Activated naive CD8-positive, alpha-beta T cell treated with anti-CD3 and anti-CD28 coated beads for 36 hours (primary cell): ENCODE measurements at regions not wholly inside any gene's neighbourhood (a gene's known extent, or its start where the extent isn't known, plus 50 kb on each side); places are given as distances from the start of the nearest gene placed in this dataset.

Experiments
- DNase-seq: peaks from one replicate; pipeline ENCODE4 v3.0.0; 2021
- H3K27ac Mint-ChIP-seq: one replicate; pipeline ENCODE4 v1.8.0; 2022; ENCODE audit warnings: mild to moderate bottlenecking, moderate library complexity, mixed read lengths
- H3K27me3 Mint-ChIP-seq: one replicate; pipeline ENCODE4 v1.8.0; 2022; ENCODE audit warnings: mild to moderate bottlenecking, mixed read lengths
- H3K36me3 Mint-ChIP-seq: one replicate; pipeline ENCODE4 v1.8.0; 2021; ENCODE audit warnings: mild to moderate bottlenecking, mixed read lengths
- H3K4me1 Mint-ChIP-seq: one replicate; pipeline ENCODE4 v1.8.0; 2021; ENCODE audit warnings: mixed read lengths
- H3K4me3 Mint-ChIP-seq: one replicate; pipeline ENCODE4 v1.8.0; 2022; ENCODE audit warnings: mild to moderate bottlenecking, moderate library complexity, mixed read lengths
- H3K9me3 Mint-ChIP-seq: one replicate; pipeline ENCODE4 v1.8.0; 2022; ENCODE audit warnings: mixed read lengths

DNA sequence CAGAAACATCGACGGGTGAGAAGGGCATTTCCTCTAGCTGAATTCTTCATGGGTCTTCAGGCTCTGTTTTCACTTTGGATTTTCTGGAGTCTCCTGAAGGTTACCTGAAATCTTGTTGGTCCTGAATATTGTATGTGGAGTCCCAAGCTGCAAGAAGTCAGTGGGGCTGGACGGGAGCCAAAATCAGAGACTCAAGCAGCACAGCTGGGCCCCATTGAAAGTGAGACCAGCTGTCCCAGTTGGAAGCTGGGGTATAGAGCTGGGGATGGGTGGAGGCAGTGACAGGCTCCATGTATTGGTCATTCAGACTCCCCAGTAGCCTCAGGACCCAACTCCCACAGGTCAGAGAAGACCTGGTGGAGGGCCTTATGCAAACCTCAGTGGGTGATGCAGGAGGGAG, 111.3 kb upstream of the MLN start:
- no peak for DNase-seq
- no peak overlapping the region for H3K4me3 Mint-ChIP-seq
- H3K27ac Mint-ChIP-seq, result no peak overlapping the region
- no peaks in the 10 kb centered on the region for H3K27me3 Mint-ChIP-seq
- no peaks in the 10 kb centered on the region for H3K9me3 Mint-ChIP-seq
- peaks cover 22% of the 10 kb centered on the region for H3K4me1 Mint-ChIP-seq
- H3K36me3 Mint-ChIP-seq, result no peaks in the 10 kb centered on the region

GRCh38 chr6:33914645-33915044, 110.8 kb upstream of the MLN start:
- Mint-ChIP-seq H3K9me3 (no peaks in the 10 kb centered on the region), H3K4me3 (peak overlapping the region; percentile 12), H3K4me1 (peaks cover 22% of the 10 kb centered on the region), H3K36me3 (no peaks in the 10 kb centered on the region), H3K27me3 (no peaks in the 10 kb centered on the region), H3K27ac (peak overlapping the region; percentile 49)
- DNase-seq, result peak; percentile 43

- no peaks in the 10 kb centered on the region for H3K27me3 Mint-ChIP-seq
- no peak overlapping the region for H3K4me3 Mint-ChIP-seq
- H3K4me1 Mint-ChIP-seq, result peaks cover 30% of the 10 kb centered on the region
- DNase-seq, result no peak
- H3K27ac Mint-ChIP-seq, result no peak overlapping the region
- H3K36me3 Mint-ChIP-seq, result no peaks in the 10 kb centered on the region
- H3K9me3 Mint-ChIP-seq, result no peaks in the 10 kb centered on the region
These were observed 108.4 kb upstream of the MLN start for GRCh38 chr6:33912195-33912594.

- Mint-ChIP-seq H3K4me1 (peaks cover 37% of the 10 kb centered on the region), H3K27me3 (no peaks in the 10 kb centered on the region), H3K36me3 (no peaks in the 10 kb centered on the region), H3K27ac (no peak overlapping the region), H3K4me3 (no peak overlapping the region), H3K9me3 (no peaks in the 10 kb centered on the region)
- no peak for DNase-seq
These were observed 107.7 kb upstream of the MLN start for GRCh38 chr6:33911488-33911887.

DNA sequence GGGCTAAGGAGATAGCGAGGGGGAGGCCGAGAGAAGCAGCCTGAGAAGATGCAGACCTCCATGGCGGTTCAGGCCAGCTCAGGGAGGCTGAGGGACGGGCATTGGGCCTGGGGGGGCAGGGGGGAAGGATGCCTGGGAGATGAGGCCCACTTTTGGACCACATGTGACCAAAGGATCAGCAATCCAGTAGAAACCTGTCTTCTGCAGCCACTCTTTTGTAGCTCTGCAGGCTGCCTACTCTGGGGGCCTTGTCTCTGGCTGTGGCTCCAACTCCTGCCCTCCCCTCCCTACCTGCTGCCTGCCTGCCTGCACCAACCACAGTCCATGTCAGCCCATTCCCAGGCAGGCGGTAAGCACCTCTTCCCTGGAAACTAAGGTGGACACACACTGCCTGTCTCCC, 106.8 kb upstream of the MLN start:
- peaks cover 44% of the 10 kb centered on the region for H3K4me1 Mint-ChIP-seq
- no peak for DNase-seq

GRCh38 chr6:33909737-33910136, 105.9 kb upstream of the MLN start:
- Mint-ChIP-seq H3K36me3 (no peaks in the 10 kb centered on the region), H3K4me1 (peaks cover 46% of the 10 kb centered on the region), H3K9me3 (no peaks in the 10 kb centered on the region), H3K27me3 (no peaks in the 10 kb centered on the region), H3K27ac (no peak overlapping the region), H3K4me3 (no peak overlapping the region)
- no peak for DNase-seq

More for the DNA sequence above, 106.8 kb upstream of the MLN start:
- Mint-ChIP-seq H3K27ac (no peak overlapping the region), H3K4me3 (no peak overlapping the region), H3K36me3 (no peaks in the 10 kb centered on the region), H3K27me3 (no peaks in the 10 kb centered on the region), H3K9me3 (no peaks in the 10 kb centered on the region)

- Mint-ChIP-seq H3K4me1 (peaks cover 49% of the 10 kb centered on the region), H3K4me3 (no peak overlapping the region), H3K27me3 (no peaks in the 10 kb centered on the region), H3K36me3 (no peaks in the 10 kb centered on the region), H3K27ac (no peak overlapping the region), H3K9me3 (no peaks in the 10 kb centered on the region)
- no peak for DNase-seq
These were observed 104.2 kb upstream of the MLN start for GRCh38 chr6:33908025-33908424.

- Mint-ChIP-seq H3K4me1 (peaks cover 49% of the 10 kb centered on the region), H3K27ac (no peak overlapping the region), H3K9me3 (no peaks in the 10 kb centered on the region), H3K36me3 (no peaks in the 10 kb centered on the region), H3K4me3 (no peak overlapping the region), H3K27me3 (no peaks in the 10 kb centered on the region)
- no peak for DNase-seq
These were observed 103.4 kb upstream of the MLN start for GRCh38 chr6:33907227-33907626.

GRCh38 chr6:33906439-33906838, 102.6 kb upstream of the MLN start:
- Mint-ChIP-seq H3K27ac (no peak overlapping the region), H3K4me3 (no peak overlapping the region), H3K27me3 (no peaks in the 10 kb centered on the region), H3K9me3 (no peaks in the 10 kb centered on the region), H3K36me3 (no peaks in the 10 kb centered on the region), H3K4me1 (peaks cover 49% of the 10 kb centered on the region)
- no peak for DNase-seq

DNA sequence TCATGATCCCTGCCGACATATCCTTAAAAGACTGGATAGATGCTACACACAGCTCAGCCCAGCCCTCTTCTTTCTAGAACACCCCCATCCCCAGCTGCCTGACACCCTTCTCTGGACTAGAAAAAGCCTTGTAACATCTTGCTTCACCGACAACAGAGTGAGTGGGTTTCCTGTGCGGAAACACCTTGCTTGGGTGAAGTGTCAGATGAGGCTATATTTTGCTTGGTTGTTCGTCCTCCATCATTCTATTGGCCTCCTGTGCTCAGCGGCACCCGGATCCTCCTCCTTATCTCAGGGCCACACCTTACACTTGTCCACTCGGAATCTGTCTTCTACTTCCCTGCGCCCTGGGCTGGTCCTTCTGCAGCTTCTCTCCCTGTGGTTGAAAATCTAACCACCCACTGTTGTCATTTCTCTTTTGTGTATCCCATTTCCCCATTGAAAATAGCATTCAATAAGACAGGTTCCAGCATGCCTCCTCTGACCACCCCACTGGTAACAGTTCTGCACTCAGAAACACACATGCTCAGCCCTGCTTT, 101.3 kb upstream of the MLN start:
- H3K4me1 Mint-ChIP-seq, result peaks cover 49% of the 10 kb centered on the region
- no peaks in the 10 kb centered on the region for H3K9me3 Mint-ChIP-seq
- no peaks in the 10 kb centered on the region for H3K27me3 Mint-ChIP-seq
- peak; percentile 17 for DNase-seq
- peak overlapping the region; percentile 69 for H3K27ac Mint-ChIP-seq
- H3K36me3 Mint-ChIP-seq, result no peaks in the 10 kb centered on the region
- peak overlapping the region; percentile 15 for H3K4me3 Mint-ChIP-seq

- Mint-ChIP-seq H3K9me3 (no peaks in the 10 kb centered on the region), H3K27me3 (no peaks in the 10 kb centered on the region), H3K4me1 (peaks cover 49% of the 10 kb centered on the region), H3K36me3 (no peaks in the 10 kb centered on the region), H3K4me3 (peak overlapping the region; percentile 15), H3K27ac (peak overlapping the region; percentile 69)
- no peak for DNase-seq
These were observed 100.9 kb upstream of the MLN start for GRCh38 chr6:33904747-33905065.

DNA sequence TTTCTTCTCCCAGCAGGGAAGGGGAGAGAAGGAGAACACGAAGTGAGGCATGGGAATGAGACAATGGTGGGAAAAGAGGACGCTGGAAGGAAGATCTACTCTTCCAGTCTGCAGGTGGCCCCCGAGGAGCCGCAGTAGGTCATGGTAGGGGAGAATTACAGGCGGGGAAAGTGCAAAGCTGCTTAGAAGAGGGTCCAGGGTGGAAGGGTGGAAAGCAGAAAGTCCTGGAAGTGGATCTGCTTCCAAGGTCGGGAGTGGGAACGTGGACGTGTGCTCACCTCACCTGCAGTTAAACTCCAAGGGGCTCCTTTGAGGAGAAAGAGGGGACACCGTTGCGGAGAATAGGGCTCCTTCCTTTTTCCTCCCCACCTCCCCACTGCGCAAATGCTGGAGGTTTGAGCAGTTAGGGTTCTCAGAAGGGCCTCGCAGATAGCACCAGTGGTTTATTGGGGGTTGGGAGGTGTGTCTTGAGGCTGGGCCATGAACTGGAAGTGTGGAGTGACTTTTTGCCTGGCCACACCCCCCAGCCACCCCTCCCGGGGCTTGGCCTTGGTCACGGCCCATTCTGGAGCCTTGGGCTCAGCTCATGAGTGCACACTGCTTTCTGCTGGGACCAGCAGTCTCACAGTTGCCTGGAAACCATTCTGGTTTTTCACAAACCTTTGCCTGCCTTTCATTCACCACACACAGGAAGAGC, 100.4 kb upstream of the MLN start:
- Mint-ChIP-seq H3K4me1 (peaks cover 49% of the 10 kb centered on the region), H3K4me3 (peak overlapping the region; percentile 23), H3K36me3 (no peaks in the 10 kb centered on the region), H3K27me3 (no peaks in the 10 kb centered on the region), H3K9me3 (no peaks in the 10 kb centered on the region), H3K27ac (peak overlapping the region; percentile 69)
- DNase-seq, result peak; percentile 78

- H3K36me3 Mint-ChIP-seq, result no peaks in the 10 kb centered on the region
- no peak for DNase-seq
- H3K4me1 Mint-ChIP-seq, result peaks cover 48% of the 10 kb centered on the region
- H3K4me3 Mint-ChIP-seq, result no peak overlapping the region
- H3K27me3 Mint-ChIP-seq, result no peaks in the 10 kb centered on the region
- H3K27ac Mint-ChIP-seq, result no peak overlapping the region
- no peaks in the 10 kb centered on the region for H3K9me3 Mint-ChIP-seq
These were observed 99.8 kb upstream of the MLN start for GRCh38 chr6:33903579-33903978.

DNA sequence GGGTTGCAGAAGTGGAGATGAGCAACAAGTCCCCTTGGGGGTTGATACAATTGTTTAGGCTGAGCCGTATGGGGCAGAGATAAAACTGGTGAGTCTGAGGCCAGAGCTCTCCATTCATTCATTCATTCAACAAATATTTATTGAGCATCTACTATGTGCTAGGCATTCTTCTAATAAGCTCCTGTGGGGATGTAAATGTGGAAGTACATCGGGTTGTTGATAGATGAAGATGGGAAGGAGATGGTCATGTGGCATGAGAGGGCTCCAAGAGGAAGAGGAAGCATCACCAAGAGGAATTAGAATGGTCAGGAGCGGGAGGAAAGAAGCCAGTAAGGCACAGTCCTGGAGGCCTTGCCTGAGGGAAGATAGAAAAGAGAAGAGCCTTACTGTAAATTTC, 98.7 kb upstream of the MLN start:
- Mint-ChIP-seq H3K4me1 (peaks cover 47% of the 10 kb centered on the region), H3K36me3 (no peaks in the 10 kb centered on the region), H3K4me3 (no peak overlapping the region), H3K27me3 (no peaks in the 10 kb centered on the region), H3K27ac (no peak overlapping the region), H3K9me3 (no peaks in the 10 kb centered on the region)
- DNase-seq, result no peak

GRCh38 chr6:33901822-33902456, 98.1 kb upstream of the MLN start:
- no peaks in the 10 kb centered on the region for H3K27me3 Mint-ChIP-seq
- H3K4me3 Mint-ChIP-seq, result no peak overlapping the region
- peaks cover 47% of the 10 kb centered on the region for H3K4me1 Mint-ChIP-seq
- H3K9me3 Mint-ChIP-seq, result no peaks in the 10 kb centered on the region
- no peaks in the 10 kb centered on the region for H3K36me3 Mint-ChIP-seq
- H3K27ac Mint-ChIP-seq, result no peak overlapping the region
- no peak for DNase-seq

- DNase-seq, result no peak
- Mint-ChIP-seq H3K27me3 (no peaks in the 10 kb centered on the region), H3K4me3 (no peak overlapping the region), H3K9me3 (no peaks in the 10 kb centered on the region), H3K4me1 (peaks cover 45% of the 10 kb centered on the region), H3K36me3 (no peaks in the 10 kb centered on the region), H3K27ac (no peak overlapping the region)
These were observed 95.0 kb upstream of the MLN start for GRCh38 chr6:33898771-33899170.
